ENCODE measurements at regions not wholly inside any gene's neighbourhood (a gene's known extent, or its start where the extent isn't known, plus 50 kb on each side); places are given as distances from the start of the nearest gene placed in this dataset.
"Not testable (repeated sequence)": the region's sequence is repeated elsewhere in the genome, so short reads cannot be mapped to it uniquely, and the experiment has no call there.

GRCh38 chr4:141331534-141332358 is 111.1 kb downstream of the ZNF330 start:
- no peaks in the 10 kb centered on the region for H3K9me3 ChIP-seq (ENCODE audit: control insufficient read depth, insufficient read depth, low read length)
- H3K36me3 ChIP-seq (ENCODE audit: control insufficient read depth, low read length), result no peaks in the 10 kb centered on the region
- H3K4me3 ChIP-seq (ENCODE audit: low read length), result no peak overlapping the region
- no peaks in the 10 kb centered on the region for H3F3A ChIP-seq (ENCODE audit: control insufficient read depth, insufficient read depth)
- H3K79me2 ChIP-seq (ENCODE audit: control insufficient read depth, low read length), result no peaks in the 10 kb centered on the region
- H3K9me2 ChIP-seq (replicated peaks; ENCODE audit: control insufficient read depth, low read length), result no peaks in the 10 kb centered on the region
- H3K4me2 ChIP-seq (ENCODE audit: low read length), result no peak overlapping the region
- no peaks in the 10 kb centered on the region for H3K4me1 ChIP-seq (ENCODE audit: control insufficient read depth, low read length)
- no peak for TF ChIP-seq EZH2phosphoT487 (IDR thresholded peaks at IDR 0.05; ENCODE audit: borderline replicate concordance, low read length)
- TF ChIP-seq, protein P1, sequence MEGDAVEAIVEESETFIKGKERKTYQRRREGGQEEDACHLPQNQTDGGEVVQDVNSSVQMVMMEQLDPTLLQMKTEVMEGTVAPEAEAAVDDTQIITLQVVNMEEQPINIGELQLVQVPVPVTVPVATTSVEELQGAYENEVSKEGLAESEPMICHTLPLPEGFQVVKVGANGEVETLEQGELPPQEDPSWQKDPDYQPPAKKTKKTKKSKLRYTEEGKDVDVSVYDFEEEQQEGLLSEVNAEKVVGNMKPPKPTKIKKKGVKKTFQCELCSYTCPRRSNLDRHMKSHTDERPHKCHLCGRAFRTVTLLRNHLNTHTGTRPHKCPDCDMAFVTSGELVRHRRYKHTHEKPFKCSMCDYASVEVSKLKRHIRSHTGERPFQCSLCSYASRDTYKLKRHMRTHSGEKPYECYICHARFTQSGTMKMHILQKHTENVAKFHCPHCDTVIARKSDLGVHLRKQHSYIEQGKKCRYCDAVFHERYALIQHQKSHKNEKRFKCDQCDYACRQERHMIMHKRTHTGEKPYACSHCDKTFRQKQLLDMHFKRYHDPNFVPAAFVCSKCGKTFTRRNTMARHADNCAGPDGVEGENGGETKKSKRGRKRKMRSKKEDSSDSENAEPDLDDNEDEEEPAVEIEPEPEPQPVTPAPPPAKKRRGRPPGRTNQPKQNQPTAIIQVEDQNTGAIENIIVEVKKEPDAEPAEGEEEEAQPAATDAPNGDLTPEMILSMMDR (IDR thresholded peaks at IDR 0.05; ENCODE audit: low read depth, low read length, poor library complexity, severe bottlenecking), result no peak
- no peaks in the 10 kb centered on the region for H3K27me3 ChIP-seq (ENCODE audit: control insufficient read depth, low read length)
- no peaks in the 10 kb centered on the region for H4K20me1 ChIP-seq (ENCODE audit: control insufficient read depth, insufficient read depth, low read depth, low read length)
- no peak overlapping the region for H3K27ac ChIP-seq (ENCODE audit: low read depth, low read length)

GRCh38 chr4:141332359-141333181 is 111.9 kb downstream of the ZNF330 start:
- not testable (repeated sequence) for H3K27me3 ChIP-seq (ENCODE audit: control insufficient read depth, low read length); H3K9me3 ChIP-seq (ENCODE audit: control insufficient read depth, insufficient read depth, low read length); H3K27ac ChIP-seq (ENCODE audit: low read depth, low read length); H3K79me2 ChIP-seq (ENCODE audit: control insufficient read depth, low read length); H3K4me1 ChIP-seq (ENCODE audit: control insufficient read depth, low read length); H3K36me3 ChIP-seq (ENCODE audit: control insufficient read depth, low read length); H3K4me3 ChIP-seq (ENCODE audit: low read length); H3K9me2 ChIP-seq (replicated peaks; ENCODE audit: control insufficient read depth, low read length); H3F3A ChIP-seq (ENCODE audit: control insufficient read depth, insufficient read depth); H4K20me1 ChIP-seq (ENCODE audit: control insufficient read depth, insufficient read depth, low read depth, low read length); H3K4me2 ChIP-seq (ENCODE audit: low read length)

GRCh38 chr4:141333456-141334230 is 112.9 kb downstream of the ZNF330 start:
- not testable (repeated sequence) for H3K4me1 ChIP-seq (ENCODE audit: control insufficient read depth, low read length); H3K9me3 ChIP-seq (ENCODE audit: control insufficient read depth, insufficient read depth, low read length); H3K4me2 ChIP-seq (ENCODE audit: low read length); H3K79me2 ChIP-seq (ENCODE audit: control insufficient read depth, low read length); H3K27ac ChIP-seq (ENCODE audit: low read depth, low read length); H3F3A ChIP-seq (ENCODE audit: control insufficient read depth, insufficient read depth); H3K27me3 ChIP-seq (ENCODE audit: control insufficient read depth, low read length); H4K20me1 ChIP-seq (ENCODE audit: control insufficient read depth, insufficient read depth, low read depth, low read length); H3K36me3 ChIP-seq (ENCODE audit: control insufficient read depth, low read length); H3K9me2 ChIP-seq (replicated peaks; ENCODE audit: control insufficient read depth, low read length); H3K4me3 ChIP-seq (ENCODE audit: low read length)

DNA sequence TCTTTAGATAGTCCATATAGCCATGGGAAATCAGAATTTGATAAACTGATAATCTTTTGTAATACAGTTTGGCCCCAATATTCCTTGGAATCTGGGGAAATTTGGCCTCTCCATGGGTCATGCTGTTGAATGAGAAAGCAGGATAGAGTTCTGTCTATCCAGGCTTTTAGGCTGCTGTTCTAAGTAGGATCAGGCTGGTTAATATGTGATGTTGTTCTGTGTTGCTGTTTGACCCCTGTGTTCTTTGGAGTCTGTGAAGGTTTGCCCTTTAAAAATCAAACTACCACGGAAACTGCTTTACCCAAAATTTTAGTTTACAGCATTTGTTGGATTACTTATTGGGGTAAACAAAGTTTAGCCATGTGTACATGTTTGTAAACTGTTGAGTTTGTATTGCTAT is 114.5 kb downstream of the ZNF330 start:
- Histone ChIP-seq H3K4me3 (ENCODE audit: low read length) (no peak overlapping the region), H3K9me3 (ENCODE audit: control insufficient read depth, insufficient read depth, low read length) (no peaks in the 10 kb centered on the region), H3K4me2 (ENCODE audit: low read length) (no peak overlapping the region), H3K9me2 (replicated peaks; ENCODE audit: control insufficient read depth, low read length) (no peaks in the 10 kb centered on the region), H3K36me3 (ENCODE audit: control insufficient read depth, low read length) (no peaks in the 10 kb centered on the region), H3F3A (ENCODE audit: control insufficient read depth, insufficient read depth) (no peaks in the 10 kb centered on the region), H3K79me2 (ENCODE audit: control insufficient read depth, low read length) (no peaks in the 10 kb centered on the region), H3K27me3 (ENCODE audit: control insufficient read depth, low read length) (no peaks in the 10 kb centered on the region; the same call in 1 of the 2 replicates), H3K4me1 (ENCODE audit: control insufficient read depth, low read length) (no peaks in the 10 kb centered on the region), H4K20me1 (ENCODE audit: control insufficient read depth, insufficient read depth, low read depth, low read length) (no peaks in the 10 kb centered on the region), H3K27ac (ENCODE audit: low read depth, low read length) (no peak overlapping the region)
- TF ChIP-seq, protein P1 (IDR thresholded peaks at IDR 0.05; ENCODE audit: low read depth, low read length, poor library complexity, severe bottlenecking), result no peak
- TF ChIP-seq EZH2phosphoT487 (IDR thresholded peaks at IDR 0.05; ENCODE audit: borderline replicate concordance, low read length), result no peak
